ENCODE measurements at regions not wholly inside any gene's neighbourhood (a gene's known extent, or its start where the extent isn't known, plus 50 kb on each side); places are given as distances from the start of the nearest gene placed in this dataset.

DNA sequence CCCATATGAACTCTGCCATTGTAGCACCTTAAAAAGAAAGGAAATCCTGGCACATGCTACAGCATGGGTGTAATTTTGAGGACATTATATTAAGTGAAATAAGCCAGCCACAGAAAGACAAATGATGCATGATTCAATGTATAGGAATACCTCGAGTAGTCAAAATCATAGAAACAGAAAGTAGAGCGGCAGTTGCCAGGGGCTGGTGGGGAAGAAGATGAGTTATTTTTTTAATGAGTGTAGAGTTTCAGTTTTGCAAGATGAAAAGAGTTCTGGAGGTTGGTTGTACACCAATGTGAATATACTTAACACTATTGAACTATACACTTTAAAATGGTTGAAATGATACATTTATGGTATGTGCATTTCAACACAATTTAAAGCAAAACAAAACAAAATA lies 133.0 kb downstream of the ZDHHC21 start:
- CTCF ChIA-PET, result no interaction called here
- no peaks in the 10 kb centered on the region for H3K36me3 ChIP-seq (ENCODE audit: control insufficient read depth in 2 of 2, insufficient read depth in 1 of 2, low read length in 2 of 2)
- no peak overlapping the region for H3K4me3 ChIP-seq (ENCODE audit: low read depth, low read length)
- H3K4me1 ChIP-seq (ENCODE audit: control insufficient read depth, insufficient read depth, low read length), result peaks cover 12% of the 10 kb centered on the region
- POLR2A ChIA-PET, result no interaction called here
- no peak overlapping the region for H3K27ac ChIP-seq (ENCODE audit: extremely low read depth, low read depth, low read length)
- TF ChIP-seq ZNF555 (tag by site-specific recombination; conservative IDR thresholded peaks at IDR 0.05) (no peak), ZNF184 (tag by site-specific recombination; IDR thresholded peaks at IDR 0.05) (no peak), ZNF624 (tag by site-specific recombination; IDR thresholded peaks at IDR 0.05) (no peak), ZNF660 (tag by site-specific recombination; IDR thresholded peaks at IDR 0.05) (no peak), ZNF830 (tag by site-specific recombination; IDR thresholded peaks at IDR 0.05; ENCODE audit: low read depth) (no peak), RBAK (tag by site-specific recombination; IDR thresholded peaks at IDR 0.05) (no peak), HOXC10 (CRISPR knock-in tag; IDR thresholded peaks at IDR 0.05) (no peak), ZNF335 (tag by site-specific recombination; conservative IDR thresholded peaks at IDR 0.05) (no peak), ZNF549 (tag by site-specific recombination; IDR thresholded peaks at IDR 0.05) (no peak), ZBTB1 (tag by site-specific recombination; IDR thresholded peaks at IDR 0.05) (no peak), MZF1 (tag by site-specific recombination; IDR thresholded peaks at IDR 0.05; ENCODE audit: borderline replicate concordance) (no peak), ZNF114 (tag by site-specific recombination; IDR thresholded peaks at IDR 0.05) (no peak), ZEB2 (tag by site-specific recombination; IDR thresholded peaks at IDR 0.05) (no peak), ZNF785 (tag by site-specific recombination; IDR thresholded peaks at IDR 0.05) (no peak)
- TF ChIP-seq, protein P1, sequence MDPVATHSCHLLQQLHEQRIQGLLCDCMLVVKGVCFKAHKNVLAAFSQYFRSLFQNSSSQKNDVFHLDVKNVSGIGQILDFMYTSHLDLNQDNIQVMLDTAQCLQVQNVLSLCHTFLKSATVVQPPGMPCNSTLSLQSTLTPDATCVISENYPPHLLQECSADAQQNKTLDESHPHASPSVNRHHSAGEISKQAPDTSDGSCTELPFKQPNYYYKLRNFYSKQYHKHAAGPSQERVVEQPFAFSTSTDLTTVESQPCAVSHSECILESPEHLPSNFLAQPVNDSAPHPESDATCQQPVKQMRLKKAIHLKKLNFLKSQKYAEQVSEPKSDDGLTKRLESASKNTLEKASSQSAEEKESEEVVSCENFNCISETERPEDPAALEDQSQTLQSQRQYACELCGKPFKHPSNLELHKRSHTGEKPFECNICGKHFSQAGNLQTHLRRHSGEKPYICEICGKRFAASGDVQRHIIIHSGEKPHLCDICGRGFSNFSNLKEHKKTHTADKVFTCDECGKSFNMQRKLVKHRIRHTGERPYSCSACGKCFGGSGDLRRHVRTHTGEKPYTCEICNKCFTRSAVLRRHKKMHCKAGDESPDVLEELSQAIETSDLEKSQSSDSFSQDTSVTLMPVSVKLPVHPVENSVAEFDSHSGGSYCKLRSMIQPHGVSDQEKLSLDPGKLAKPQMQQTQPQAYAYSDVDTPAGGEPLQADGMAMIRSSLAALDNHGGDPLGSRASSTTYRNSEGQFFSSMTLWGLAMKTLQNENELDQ (tag by site-specific recombination; IDR thresholded peaks at IDR 0.05; ENCODE audit: low read depth), result no peak
- TF ChIP-seq, protein P2, sequence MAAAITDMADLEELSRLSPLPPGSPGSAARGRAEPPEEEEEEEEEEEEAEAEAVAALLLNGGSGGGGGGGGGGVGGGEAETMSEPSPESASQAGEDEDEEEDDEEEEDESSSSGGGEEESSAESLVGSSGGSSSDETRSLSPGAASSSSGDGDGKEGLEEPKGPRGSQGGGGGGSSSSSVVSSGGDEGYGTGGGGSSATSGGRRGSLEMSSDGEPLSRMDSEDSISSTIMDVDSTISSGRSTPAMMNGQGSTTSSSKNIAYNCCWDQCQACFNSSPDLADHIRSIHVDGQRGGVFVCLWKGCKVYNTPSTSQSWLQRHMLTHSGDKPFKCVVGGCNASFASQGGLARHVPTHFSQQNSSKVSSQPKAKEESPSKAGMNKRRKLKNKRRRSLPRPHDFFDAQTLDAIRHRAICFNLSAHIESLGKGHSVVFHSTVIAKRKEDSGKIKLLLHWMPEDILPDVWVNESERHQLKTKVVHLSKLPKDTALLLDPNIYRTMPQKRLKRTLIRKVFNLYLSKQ (tag by site-specific recombination; IDR thresholded peaks at IDR 0.05; ENCODE audit: borderline replicate concordance), result no peak
- TF ChIP-seq, protein P3, sequence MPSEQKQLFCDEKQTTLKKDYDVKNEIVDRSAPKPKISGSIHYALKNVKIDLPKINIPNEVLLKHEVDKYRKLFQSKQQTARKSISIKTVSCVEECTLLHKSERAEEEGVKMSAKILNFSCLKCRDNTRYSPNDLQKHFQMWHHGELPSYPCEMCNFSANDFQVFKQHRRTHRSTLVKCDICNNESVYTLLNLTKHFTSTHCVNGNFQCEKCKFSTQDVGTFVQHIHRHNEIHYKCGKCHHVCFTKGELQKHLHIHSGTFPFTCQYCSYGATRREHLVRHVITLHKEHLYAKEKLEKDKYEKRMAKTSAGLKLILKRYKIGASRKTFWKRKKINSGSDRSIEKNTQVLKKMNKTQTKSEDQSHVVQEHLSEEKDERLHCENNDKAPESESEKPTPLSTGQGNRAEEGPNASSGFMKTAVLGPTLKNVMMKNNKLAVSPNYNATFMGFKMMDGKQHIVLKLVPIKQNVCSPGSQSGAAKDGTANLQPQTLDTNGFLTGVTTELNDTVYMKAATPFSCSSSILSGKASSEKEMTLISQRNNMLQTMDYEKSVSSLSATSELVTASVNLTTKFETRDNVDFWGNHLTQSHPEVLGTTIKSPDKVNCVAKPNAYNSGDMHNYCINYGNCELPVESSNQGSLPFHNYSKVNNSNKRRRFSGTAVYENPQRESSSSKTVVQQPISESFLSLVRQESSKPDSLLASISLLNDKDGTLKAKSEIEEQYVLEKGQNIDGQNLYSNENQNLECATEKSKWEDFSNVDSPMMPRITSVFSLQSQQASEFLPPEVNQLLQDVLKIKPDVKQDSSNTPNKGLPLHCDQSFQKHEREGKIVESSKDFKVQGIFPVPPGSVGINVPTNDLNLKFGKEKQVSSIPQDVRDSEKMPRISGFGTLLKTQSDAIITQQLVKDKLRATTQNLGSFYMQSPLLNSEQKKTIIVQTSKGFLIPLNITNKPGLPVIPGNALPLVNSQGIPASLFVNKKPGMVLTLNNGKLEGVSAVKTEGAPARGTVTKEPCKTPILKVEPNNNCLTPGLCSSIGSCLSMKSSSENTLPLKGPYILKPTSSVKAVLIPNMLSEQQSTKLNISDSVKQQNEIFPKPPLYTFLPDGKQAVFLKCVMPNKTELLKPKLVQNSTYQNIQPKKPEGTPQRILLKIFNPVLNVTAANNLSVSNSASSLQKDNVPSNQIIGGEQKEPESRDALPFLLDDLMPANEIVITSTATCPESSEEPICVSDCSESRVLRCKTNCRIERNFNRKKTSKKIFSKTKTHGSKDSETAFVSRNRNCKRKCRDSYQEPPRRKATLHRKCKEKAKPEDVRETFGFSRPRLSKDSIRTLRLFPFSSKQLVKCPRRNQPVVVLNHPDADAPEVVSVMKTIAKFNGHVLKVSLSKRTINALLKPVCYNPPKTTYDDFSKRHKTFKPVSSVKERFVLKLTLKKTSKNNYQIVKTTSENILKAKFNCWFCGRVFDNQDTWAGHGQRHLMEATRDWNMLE (tag by site-specific recombination; conservative IDR thresholded peaks at IDR 0.05; ENCODE audit: low read depth), result no peak
- no peaks in the 10 kb centered on the region for H3K9me3 ChIP-seq (ENCODE audit: control insufficient read depth, insufficient read depth, low read depth, low read length)

DNA sequence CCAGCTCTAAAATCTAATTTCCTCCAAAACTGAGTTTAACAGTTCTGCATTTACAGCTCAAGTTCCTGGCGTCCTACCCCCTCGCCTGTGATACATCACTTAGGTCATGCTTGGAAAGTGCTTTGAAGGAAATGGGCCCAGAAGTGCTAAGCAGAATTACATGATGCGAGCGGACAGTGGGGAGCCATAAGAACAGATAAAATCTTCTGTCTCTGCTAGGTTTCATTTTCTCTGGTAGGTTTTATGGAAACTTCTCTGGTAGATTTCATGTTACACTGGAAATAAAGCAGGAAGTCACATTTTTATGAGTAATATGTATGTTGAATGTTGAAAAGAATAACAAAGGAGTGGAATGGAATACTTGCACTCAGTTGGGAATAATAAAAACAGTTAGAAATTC lies 138.3 kb downstream of the ZDHHC21 start:
- POLR2A ChIA-PET, result no interaction called here
- no peak overlapping the region for H3K27ac ChIP-seq (ENCODE audit: extremely low read depth, low read depth, low read length)
- no peaks in the 10 kb centered on the region for H3K36me3 ChIP-seq (ENCODE audit: control insufficient read depth in 2 of 2, insufficient read depth in 1 of 2, low read length in 2 of 2)
- H3K4me3 ChIP-seq (ENCODE audit: low read depth, low read length), result no peak overlapping the region
- H3K9me3 ChIP-seq (ENCODE audit: control insufficient read depth, insufficient read depth, low read depth, low read length), result no peaks in the 10 kb centered on the region
- CTCF ChIA-PET, result interaction anchor here (0.7 kb wide), 1 partner anchor 63 kb away, joined by 3 read pairs; no protein-coding TSS in a partner anchor
- no peaks in the 10 kb centered on the region for H3K4me1 ChIP-seq (ENCODE audit: control insufficient read depth, insufficient read depth, low read length)
- TF ChIP-seq ZNF366 (tag by site-specific recombination; conservative IDR thresholded peaks at IDR 0.05), result no peak
- no peak for TF ChIP-seq ZNF214 (tag by site-specific recombination; IDR thresholded peaks at IDR 0.05; ENCODE audit: borderline replicate concordance)
- TF ChIP-seq, protein P4, sequence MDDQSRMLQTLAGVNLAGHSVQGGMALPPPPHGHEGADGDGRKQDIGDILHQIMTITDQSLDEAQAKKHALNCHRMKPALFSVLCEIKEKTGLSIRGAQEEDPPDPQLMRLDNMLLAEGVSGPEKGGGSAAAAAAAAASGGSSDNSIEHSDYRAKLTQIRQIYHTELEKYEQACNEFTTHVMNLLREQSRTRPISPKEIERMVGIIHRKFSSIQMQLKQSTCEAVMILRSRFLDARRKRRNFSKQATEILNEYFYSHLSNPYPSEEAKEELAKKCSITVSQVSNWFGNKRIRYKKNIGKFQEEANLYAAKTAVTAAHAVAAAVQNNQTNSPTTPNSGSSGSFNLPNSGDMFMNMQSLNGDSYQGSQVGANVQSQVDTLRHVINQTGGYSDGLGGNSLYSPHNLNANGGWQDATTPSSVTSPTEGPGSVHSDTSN (CRISPR knock-in tag; IDR thresholded peaks at IDR 0.05), result no peak
- no peak for TF ChIP-seq ZNF175 (tag by site-specific recombination; IDR thresholded peaks at IDR 0.05)
- TF ChIP-seq OSR2 (tag by site-specific recombination; IDR thresholded peaks at IDR 0.05), result no peak
- TF ChIP-seq, protein P5, sequence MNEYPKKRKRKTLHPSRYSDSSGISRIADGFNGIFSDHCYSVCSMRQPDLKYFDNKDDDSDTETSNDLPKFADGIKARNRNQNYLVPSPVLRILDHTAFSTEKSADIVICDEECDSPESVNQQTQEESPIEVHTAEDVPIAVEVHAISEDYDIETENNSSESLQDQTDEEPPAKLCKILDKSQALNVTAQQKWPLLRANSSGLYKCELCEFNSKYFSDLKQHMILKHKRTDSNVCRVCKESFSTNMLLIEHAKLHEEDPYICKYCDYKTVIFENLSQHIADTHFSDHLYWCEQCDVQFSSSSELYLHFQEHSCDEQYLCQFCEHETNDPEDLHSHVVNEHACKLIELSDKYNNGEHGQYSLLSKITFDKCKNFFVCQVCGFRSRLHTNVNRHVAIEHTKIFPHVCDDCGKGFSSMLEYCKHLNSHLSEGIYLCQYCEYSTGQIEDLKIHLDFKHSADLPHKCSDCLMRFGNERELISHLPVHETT (tag by site-specific recombination; IDR thresholded peaks at IDR 0.05), result no peak
- TF ChIP-seq ZNF423 (tag by site-specific recombination; IDR thresholded peaks at IDR 0.05), result no peak
- TF ChIP-seq ZNF112 (tag by site-specific recombination; IDR thresholded peaks at IDR 0.05), result no peak
- no peak for TF ChIP-seq ZFP41 (tag by site-specific recombination; IDR thresholded peaks at IDR 0.05; ENCODE audit: borderline replicate concordance)
